GM18520 (cell line): ENCODE measurements at regions not wholly inside any gene's neighbourhood (a gene's known extent, or its start where the extent isn't known, plus 50 kb on each side); places are given as distances from the start of the nearest gene placed in this dataset.

Experiments used
- ATAC-seq: cut with Tn5 transposase; IDR thresholded peaks from one replicate; pipeline ENCODE4 v1.9.1; 2021; ENCODE audit not compliant: unreplicated experiment

DNA sequence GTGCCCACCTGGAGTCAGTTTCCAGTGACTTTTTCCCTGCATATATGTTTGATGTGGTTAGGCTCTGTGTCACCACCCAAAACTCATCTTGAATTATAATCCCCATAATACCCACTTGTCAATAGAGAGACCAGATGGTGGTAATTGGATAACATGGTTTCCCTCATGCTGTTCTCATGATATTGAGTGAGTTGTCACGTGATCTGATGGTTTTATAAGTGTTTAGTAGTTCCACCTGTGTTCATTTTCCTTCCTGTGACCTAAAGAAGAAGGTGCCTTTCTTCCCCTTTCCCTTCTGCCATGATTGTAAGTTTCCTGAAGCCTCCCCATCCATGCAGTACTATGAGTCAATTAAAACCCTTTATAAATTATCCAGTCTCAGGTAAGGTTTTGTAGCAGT, 740.9 kb downstream of the ARAP2 start:
- no peak for ATAC-seq

- ATAC-seq: no peak
Measured at GRCh38 chr4:35506161-35506560, 738.2 kb downstream of the ARAP2 start.

DNA sequence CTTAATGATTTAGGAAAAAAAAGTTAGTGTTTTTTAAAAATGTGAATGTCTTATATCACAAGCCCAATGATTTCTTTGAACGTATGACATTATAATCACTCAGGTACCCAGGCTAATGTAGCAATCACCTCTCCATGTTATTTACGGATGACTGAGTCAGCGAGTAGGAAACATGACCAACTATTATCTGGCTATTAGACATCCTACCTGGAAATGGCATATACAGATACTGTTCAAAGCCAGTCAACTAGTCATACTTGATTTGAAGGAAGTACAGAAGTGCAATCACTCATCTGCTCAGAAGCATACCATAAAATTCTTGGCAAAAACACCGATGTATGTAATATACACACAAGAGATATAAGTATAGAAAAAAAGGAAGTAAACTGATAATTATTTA, 732.5 kb downstream of the ARAP2 start:
- ATAC-seq: no peak

DNA sequence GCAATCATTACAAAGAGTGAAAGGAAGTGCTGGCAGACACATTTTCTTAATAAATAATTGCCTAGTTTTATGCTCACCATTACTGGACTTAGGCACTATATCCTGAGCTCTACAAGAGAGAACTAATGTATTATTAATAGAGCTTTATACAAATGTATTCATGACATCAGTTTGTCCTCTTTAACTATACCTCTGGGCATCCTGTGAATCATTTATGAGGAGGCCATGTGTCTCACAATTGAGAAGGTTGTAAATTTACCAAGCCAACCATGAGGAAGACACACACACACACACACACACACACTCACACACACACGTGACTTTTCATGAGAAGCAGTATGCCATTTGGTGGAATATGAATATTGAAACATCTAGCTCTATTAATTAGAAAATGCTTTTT, 728.2 kb downstream of the ARAP2 start:
- ATAC-seq: no peak

- ATAC-seq: no peak
Measured at GRCh38 chr4:35520059-35520458, 724.3 kb downstream of the ARAP2 start.

- ATAC-seq: no peak
Measured at GRCh38 chr4:35521682-35522081, 722.6 kb downstream of the ARAP2 start.

- ATAC-seq: no peak
Measured at GRCh38 chr4:35525192-35525978, 718.9 kb downstream of the ARAP2 start.

DNA sequence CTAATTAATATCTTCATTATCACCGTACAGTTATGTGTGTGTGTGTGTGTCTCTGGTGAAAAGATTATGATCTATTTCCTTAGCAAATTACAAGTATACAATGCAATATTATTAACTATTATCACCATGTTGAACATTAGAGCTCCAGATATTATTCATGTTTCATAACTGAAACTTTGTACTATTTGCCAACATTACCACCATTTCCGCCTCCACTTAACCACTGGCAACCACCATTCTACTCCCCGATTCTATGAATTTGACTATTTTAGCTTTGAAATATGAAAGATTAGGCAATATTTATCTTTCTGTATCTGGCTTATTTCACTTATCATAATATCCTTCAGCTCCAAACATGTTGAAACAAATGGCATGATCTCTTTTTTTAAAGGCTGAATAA, 717.9 kb downstream of the ARAP2 start:
- no peak for ATAC-seq

- ATAC-seq: no peak
Measured at GRCh38 chr4:35534962-35535361, 709.4 kb downstream of the ARAP2 start.

- ATAC-seq: no peak
Measured at GRCh38 chr4:35538807-35539206, 705.5 kb downstream of the ARAP2 start.

DNA sequence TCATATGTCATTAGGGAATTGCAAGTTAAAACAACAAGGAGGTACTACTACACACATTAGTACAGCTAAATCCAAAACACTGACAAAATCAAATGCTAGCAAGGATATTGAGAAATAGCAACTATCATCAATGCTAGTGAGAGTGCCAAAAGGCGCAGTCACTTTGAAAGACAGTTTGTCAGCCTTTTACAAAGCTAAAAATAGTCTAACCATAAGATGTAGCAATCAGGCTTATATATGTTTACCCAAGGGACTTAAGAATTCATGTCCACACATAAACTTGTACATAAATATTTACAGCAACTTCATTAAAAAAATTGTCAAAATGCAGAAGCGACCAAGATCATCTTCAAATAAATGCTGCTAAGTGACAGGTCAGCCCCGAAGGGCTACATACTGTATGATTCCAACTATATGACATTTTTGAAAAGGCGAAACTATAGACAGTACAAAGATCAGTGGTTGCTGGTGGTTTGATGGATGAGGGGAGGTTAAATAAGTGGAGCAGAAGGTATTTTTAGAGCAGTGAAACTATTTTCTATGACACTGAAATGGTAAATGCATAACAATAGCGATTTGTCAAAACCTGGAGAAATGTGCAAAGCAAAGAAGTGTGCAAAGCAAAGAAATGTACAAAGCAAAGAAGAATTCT, 704.8 kb downstream of the ARAP2 start:
- ATAC-seq: no peak

DNA sequence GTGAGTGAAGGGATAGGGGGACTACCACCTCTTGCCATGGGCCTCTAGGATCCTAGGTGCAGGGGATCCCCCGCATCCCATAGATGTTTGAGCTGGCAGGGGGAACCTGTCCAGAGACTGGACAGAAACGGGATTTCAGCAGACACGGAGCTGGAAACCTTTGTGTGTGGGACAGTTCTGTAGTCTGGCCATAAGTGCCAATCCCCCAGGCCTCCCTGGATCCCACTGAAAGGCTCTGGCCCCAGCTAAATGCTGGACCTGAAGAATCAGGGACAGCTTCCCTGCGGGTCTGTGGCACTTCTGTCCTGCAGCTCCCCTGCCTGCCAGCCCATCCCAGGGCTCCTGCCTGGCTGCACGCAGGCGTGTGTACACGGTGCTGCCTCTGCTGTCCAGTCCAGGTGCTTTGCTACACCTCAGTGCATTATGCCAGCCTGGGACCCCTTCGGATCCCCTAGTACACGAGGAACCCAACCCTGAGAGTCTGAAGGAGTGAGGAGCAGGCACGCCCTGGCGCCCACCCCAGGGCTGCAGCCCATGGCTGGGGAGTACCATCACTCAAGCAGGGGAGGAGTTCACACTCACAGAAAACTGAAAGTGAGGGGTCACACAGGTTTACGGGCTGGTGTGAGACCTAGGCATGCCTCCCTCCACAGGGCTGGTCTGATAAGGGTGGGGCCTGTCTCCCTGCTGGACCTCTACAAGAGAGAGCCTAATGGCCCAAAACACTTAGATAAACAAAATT, 703.0 kb downstream of the ARAP2 start:
- no peak for ATAC-seq

DNA sequence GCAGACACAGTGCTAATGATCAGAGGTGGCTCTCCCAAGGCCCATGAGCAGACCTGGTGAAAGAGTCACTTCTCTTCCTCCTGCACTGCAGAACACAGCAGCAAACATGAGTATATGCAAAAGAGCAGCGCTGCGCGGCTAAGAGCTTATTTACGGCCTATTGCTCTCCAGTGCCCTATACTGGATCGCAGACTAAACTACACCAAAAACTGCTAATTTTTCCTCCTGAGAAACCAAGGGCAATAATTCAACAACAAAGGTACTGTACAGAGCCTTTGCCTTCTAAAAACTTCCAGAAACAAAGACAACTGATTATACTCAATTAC, 702.5 kb downstream of the ARAP2 start:
- ATAC-seq: no peak

- ATAC-seq: no peak
Measured at GRCh38 chr4:35548921-35549320, 695.4 kb downstream of the ARAP2 start.

DNA sequence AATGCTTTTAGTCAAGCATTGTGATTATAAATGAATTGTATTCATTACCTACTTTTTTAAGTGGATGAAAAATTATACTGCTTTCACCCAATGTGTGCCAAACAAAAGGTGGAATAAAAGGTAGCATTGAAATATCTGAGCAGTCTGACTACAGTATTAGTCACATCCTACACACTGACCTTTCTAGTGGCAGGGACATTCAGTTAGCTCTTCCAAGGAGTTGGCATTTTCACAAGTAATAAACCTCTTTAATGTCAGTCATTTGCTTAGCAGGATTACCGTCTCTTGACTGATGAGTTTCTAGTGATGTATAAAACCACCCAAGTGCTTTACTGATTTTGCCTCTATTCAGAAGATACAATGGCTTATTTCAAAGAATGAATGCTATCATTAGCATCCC, 687.9 kb downstream of the ARAP2 start:
- ATAC-seq: no peak

- no peak for ATAC-seq
Measured at GRCh38 chr4:35559559-35560365, 684.6 kb downstream of the ARAP2 start.

GRCh38 chr4:35562861-35563260, 681.5 kb downstream of the ARAP2 start:
- ATAC-seq: no peak

DNA sequence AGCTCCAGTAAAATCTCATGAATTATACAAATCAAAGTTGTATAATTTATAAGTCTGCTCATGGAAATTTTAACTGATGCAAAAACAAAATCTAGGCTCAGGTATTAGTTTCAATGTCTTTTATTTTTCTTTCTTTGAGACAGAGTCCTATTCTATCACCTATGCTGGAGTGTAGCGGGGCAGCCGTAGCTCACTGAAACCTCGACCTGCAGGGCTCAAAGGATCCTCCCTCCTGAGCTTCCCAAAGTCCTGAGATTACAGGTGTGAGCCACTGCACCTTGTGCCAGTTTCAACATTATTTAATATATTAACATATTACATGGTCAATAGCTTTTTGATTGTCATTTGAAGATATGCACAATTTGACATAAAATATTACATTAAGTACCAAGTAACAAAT, 678.7 kb downstream of the ARAP2 start:
- ATAC-seq: no peak

GRCh38 chr4:35591035-35591434, 653.3 kb downstream of the ARAP2 start:
- no peak for ATAC-seq

- no peak for ATAC-seq
Measured at GRCh38 chr4:35604252-35604651, 640.1 kb downstream of the ARAP2 start.

DNA sequence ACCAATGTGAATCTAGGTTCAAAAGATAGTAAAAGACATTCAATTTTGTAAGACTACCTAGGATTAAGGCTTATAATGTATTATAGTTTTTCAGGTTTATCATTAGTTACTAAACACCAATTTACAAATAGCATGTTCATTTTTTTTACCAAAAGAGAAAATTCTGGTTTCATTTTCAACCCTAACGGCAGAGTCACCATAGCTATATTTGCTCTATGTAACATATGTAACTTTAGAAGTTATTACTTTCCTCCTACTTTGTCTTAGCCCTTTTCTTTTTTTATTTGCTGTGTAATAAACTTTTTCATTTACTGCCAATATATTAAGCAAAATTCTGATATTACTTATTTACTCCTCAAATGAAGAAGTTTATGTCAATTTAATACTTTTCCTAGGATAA, 639.6 kb downstream of the ARAP2 start:
- ATAC-seq: no peak
